ENCODE measurements at regions not wholly inside any gene's neighbourhood (a gene's known extent, or its start where the extent isn't known, plus 50 kb on each side); places are given as distances from the start of the nearest gene placed in this dataset.

GRCh38 chr15:29874977-29875376 lies 52.7 kb upstream of the TJP1 start:
- Histone ChIP-seq H3K79me2 (ENCODE audit: control insufficient read depth, insufficient read depth, low read length, unreplicated experiment) (no peaks in the 10 kb centered on the region), H2AFZ (ENCODE audit: low read length, unreplicated experiment) (no peak overlapping the region), H3K4me1 (ENCODE audit: control insufficient read depth, insufficient read depth, low read length, unreplicated experiment) (peaks cover 10% of the 10 kb centered on the region), H3K27me3 (ENCODE audit: insufficient read depth, low read length) (no peaks in the 10 kb centered on the region), H3K36me3 (ENCODE audit: insufficient read depth, low read length) (no peaks in the 10 kb centered on the region), H3K27ac (ENCODE audit: low read depth, low read length) (no peak overlapping the region), H3K4me3 (ENCODE audit: low read depth, low read length) (no peak overlapping the region)

DNA sequence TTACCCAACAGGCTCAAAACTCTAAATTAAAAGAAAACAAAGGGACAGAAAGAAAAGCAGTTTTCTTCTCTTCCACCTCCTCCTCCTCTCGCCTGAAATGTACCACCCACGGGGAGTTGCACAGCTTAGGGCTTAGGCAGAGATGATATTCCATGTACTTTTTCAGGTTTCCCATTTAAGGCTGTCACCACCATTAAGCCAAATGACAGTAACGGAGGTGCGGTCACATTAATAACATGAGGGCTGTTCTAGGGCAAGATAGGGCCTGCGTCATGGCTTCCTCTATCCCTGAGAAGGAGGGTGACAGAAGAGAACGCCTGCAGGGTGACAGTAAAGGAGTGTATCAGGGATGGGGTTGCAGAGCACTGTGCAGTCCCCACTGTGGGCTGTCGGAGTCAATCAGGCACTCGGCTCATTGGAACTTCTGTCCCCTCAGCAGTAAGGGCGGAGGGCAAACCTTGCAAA lies 51.7 kb upstream of the TJP1 start:
- no peak overlapping the region for H3K4me3 ChIP-seq (ENCODE audit: low read depth, low read length)
- H3K79me2 ChIP-seq (ENCODE audit: control insufficient read depth, insufficient read depth, low read length, unreplicated experiment) = no peaks in the 10 kb centered on the region
- H3K4me1 ChIP-seq (ENCODE audit: control insufficient read depth, insufficient read depth, low read length, unreplicated experiment) = peaks cover 10% of the 10 kb centered on the region
- H3K36me3 ChIP-seq (ENCODE audit: insufficient read depth, low read length) = no peaks in the 10 kb centered on the region
- H2AFZ ChIP-seq (ENCODE audit: low read length, unreplicated experiment) = no peak overlapping the region
- no peaks in the 10 kb centered on the region for H3K27me3 ChIP-seq (ENCODE audit: insufficient read depth, low read length)
- no peak overlapping the region for H3K27ac ChIP-seq (ENCODE audit: low read depth, low read length)

GRCh38 chr15:29873264-29873663 lies 51.0 kb upstream of the TJP1 start:
- Histone ChIP-seq H3K4me3 (ENCODE audit: low read depth, low read length) (no peak overlapping the region), H3K36me3 (ENCODE audit: insufficient read depth, low read length) (no peaks in the 10 kb centered on the region), H3K79me2 (ENCODE audit: control insufficient read depth, insufficient read depth, low read length, unreplicated experiment) (no peaks in the 10 kb centered on the region), H2AFZ (ENCODE audit: low read length, unreplicated experiment) (peak overlapping the region; percentile 28), H3K27ac (ENCODE audit: low read depth, low read length) (no peak overlapping the region), H3K27me3 (ENCODE audit: insufficient read depth, low read length) (no peaks in the 10 kb centered on the region), H3K4me1 (ENCODE audit: control insufficient read depth, insufficient read depth, low read length, unreplicated experiment) (peaks cover 10% of the 10 kb centered on the region)

GRCh38 chr15:29872716-29873115 lies 50.4 kb upstream of the TJP1 start:
- Histone ChIP-seq H3K4me3 (ENCODE audit: low read depth, low read length) (no peak overlapping the region), H2AFZ (ENCODE audit: low read length, unreplicated experiment) (no peak overlapping the region), H3K36me3 (ENCODE audit: insufficient read depth, low read length) (no peaks in the 10 kb centered on the region), H3K4me1 (ENCODE audit: control insufficient read depth, insufficient read depth, low read length, unreplicated experiment) (peaks cover 10% of the 10 kb centered on the region), H3K27ac (ENCODE audit: low read depth, low read length) (no peak overlapping the region), H3K79me2 (ENCODE audit: control insufficient read depth, insufficient read depth, low read length, unreplicated experiment) (no peaks in the 10 kb centered on the region), H3K27me3 (ENCODE audit: insufficient read depth, low read length) (no peaks in the 10 kb centered on the region)
